ENCODE measurements at regions not wholly inside any gene's neighbourhood (a gene's known extent, or its start where the extent isn't known, plus 50 kb on each side); places are given as distances from the start of the nearest gene placed in this dataset.

- Histone ChIP-seq H3K36me3 (ENCODE audit: low read depth) (no peaks in the 10 kb centered on the region), H3K4me3 (no peak overlapping the region), H3K79me2 (ENCODE audit: low read depth) (no peaks in the 10 kb centered on the region), H4K20me1 (ENCODE audit: insufficient read depth) (no peaks in the 10 kb centered on the region), H2AFZ (no peak overlapping the region), H3F3A (ENCODE audit: insufficient read depth, low read depth) (peaks cover 10% of the 10 kb centered on the region; the same call in 1 of the 2 replicates), H3K27ac (no peak overlapping the region), H3K9me2 (ENCODE audit: insufficient read depth) (no peaks in the 10 kb centered on the region), H3K4me1 (replicated peaks; ENCODE audit: insufficient read depth) (peaks cover 19% of the 10 kb centered on the region), H3K27me3 (ENCODE audit: insufficient read depth, low read depth) (no peaks in the 10 kb centered on the region), H3K9me3 (ENCODE audit: insufficient read depth, low read depth) (no peaks in the 10 kb centered on the region), H3K4me2 (peak overlapping the region; percentile 47)
- peak; percentile 68 to 87 for DNase-seq
- TF ChIP-seq CTCF (conservative IDR thresholded peaks at IDR 0.05) (0 out of 2 replicates have a peak, but pooled peaks have one; percentile 16), EZH2 (IDR thresholded peaks at IDR 0.05; ENCODE audit: low read depth) (no peak)
- ChIA-PET POLR2A (ENCODE audit: unreplicated experiment) (no interaction called here), CTCF (no interaction called here)
- intact Hi-C loops (cut with micrococcal nuclease; ENCODE audit: unreplicated experiment): loop anchor here (1.0 to 2.0 kb wide), 4 partner anchors 8 to 35 kb away; no protein-coding TSS in a partner anchor
- no TSS peak for BruUV-seq (replicated peaks)
Measured at GRCh38 chr3:124599779-124600693, 130.2 kb upstream of the UMPS start.

- H3K9me2 ChIP-seq (ENCODE audit: insufficient read depth): no peaks in the 10 kb centered on the region
- no peak overlapping the region for H3K27ac ChIP-seq
- BruUV-seq (replicated peaks): no TSS peak
- peaks cover 10% of the 10 kb centered on the region; the same call in 1 of the 2 replicates for H3F3A ChIP-seq (ENCODE audit: insufficient read depth, low read depth)
- TF ChIP-seq EZH2 (IDR thresholded peaks at IDR 0.05; ENCODE audit: low read depth) (no peak), CTCF (conservative IDR thresholded peaks at IDR 0.05) (no peak)
- DNase-seq: peak in 1 of 2 experiments; percentile 29
- H3K9me3 ChIP-seq (ENCODE audit: insufficient read depth, low read depth): no peaks in the 10 kb centered on the region
- intact Hi-C loops (cut with micrococcal nuclease; ENCODE audit: unreplicated experiment): loop anchor here (1.0 to 2.0 kb wide), 4 partner anchors 8 to 36 kb away; no protein-coding TSS in a partner anchor
- no peak overlapping the region for H2AFZ ChIP-seq
- no peak overlapping the region for H3K4me2 ChIP-seq
- H4K20me1 ChIP-seq (ENCODE audit: insufficient read depth): no peaks in the 10 kb centered on the region
- no peak overlapping the region for H3K4me3 ChIP-seq
- CTCF ChIA-PET: no interaction called here
- no peaks in the 10 kb centered on the region for H3K36me3 ChIP-seq (ENCODE audit: low read depth)
- peaks cover 19% of the 10 kb centered on the region for H3K4me1 ChIP-seq (replicated peaks; ENCODE audit: insufficient read depth)
- POLR2A ChIA-PET (ENCODE audit: unreplicated experiment): interaction anchor here (0.6 kb wide), 1 partner anchor 143 kb away, joined by 11 read pairs; no protein-coding TSS in a partner anchor
- H3K27me3 ChIP-seq (ENCODE audit: insufficient read depth, low read depth): no peaks in the 10 kb centered on the region
- H3K79me2 ChIP-seq (ENCODE audit: low read depth): no peaks in the 10 kb centered on the region
Measured at GRCh38 chr3:124600765-124601164, 129.5 kb upstream of the UMPS start.

- no peak overlapping the region for H3K4me2 ChIP-seq
- TF ChIP-seq EZH2 (IDR thresholded peaks at IDR 0.05; ENCODE audit: low read depth) (no peak), CTCF (conservative IDR thresholded peaks at IDR 0.05) (no peak)
- CTCF ChIA-PET: no interaction called here
- no peak overlapping the region for H3K27ac ChIP-seq
- H3K79me2 ChIP-seq (ENCODE audit: low read depth): no peaks in the 10 kb centered on the region
- H3K9me3 ChIP-seq (ENCODE audit: insufficient read depth, low read depth): no peaks in the 10 kb centered on the region
- peaks cover 19% of the 10 kb centered on the region for H3K4me1 ChIP-seq (replicated peaks; ENCODE audit: insufficient read depth)
- POLR2A ChIA-PET (ENCODE audit: unreplicated experiment): interaction anchor here (0.6 kb wide), 1 partner anchor 143 kb away, joined by 11 read pairs; no protein-coding TSS in a partner anchor
- no peak overlapping the region for H3K4me3 ChIP-seq
- H2AFZ ChIP-seq: no peak overlapping the region
- H3K36me3 ChIP-seq (ENCODE audit: low read depth): no peaks in the 10 kb centered on the region
- H4K20me1 ChIP-seq (ENCODE audit: insufficient read depth): no peaks in the 10 kb centered on the region
- peaks cover 10% of the 10 kb centered on the region; the same call in 1 of the 2 replicates for H3F3A ChIP-seq (ENCODE audit: insufficient read depth, low read depth)
- no peaks in the 10 kb centered on the region for H3K9me2 ChIP-seq (ENCODE audit: insufficient read depth)
- intact Hi-C loops (cut with micrococcal nuclease; ENCODE audit: unreplicated experiment): loop anchor here (2.0 kb wide), 2 partner anchors 20 to 36 kb away; no protein-coding TSS in a partner anchor
- no peaks in the 10 kb centered on the region for H3K27me3 ChIP-seq (ENCODE audit: insufficient read depth, low read depth)
- DNase-seq: peak in 1 of 2 experiments; percentile 66
- no TSS peak for BruUV-seq (replicated peaks)
Measured at GRCh38 chr3:124601190-124601589, 129.1 kb upstream of the UMPS start.
